ENCODE measurements at regions not wholly inside any gene's neighbourhood (a gene's known extent, or its start where the extent isn't known, plus 50 kb on each side); places are given as distances from the start of the nearest gene placed in this dataset.

DNA sequence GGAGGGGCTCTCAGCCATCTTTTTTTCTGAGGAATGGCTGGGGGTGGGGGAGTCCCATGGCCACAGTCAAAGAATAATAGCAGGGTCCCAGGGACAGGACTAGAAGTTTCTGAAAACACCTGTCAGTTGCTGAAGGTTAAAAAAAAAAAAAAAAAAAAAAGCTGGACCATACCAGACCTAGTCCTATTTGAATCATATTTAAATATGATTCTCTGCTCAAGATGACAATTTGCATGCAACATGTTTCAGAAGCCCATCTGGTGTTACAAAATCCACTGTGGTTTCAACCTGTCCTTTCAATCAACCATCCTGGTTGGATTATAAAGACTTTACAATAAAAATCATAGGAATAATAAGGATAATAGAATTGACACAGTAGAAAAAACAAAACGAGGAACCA is 153.7 kb downstream of the TENT5C start:
- Histone ChIP-seq H2AFZ (peak overlapping the region; percentile 77; the same call in 1 of the 2 replicates), H3K27ac (ENCODE audit: low read depth) (no peak overlapping the region), H3F3A (replicated peaks; ENCODE audit: low read depth) (no peaks in the 10 kb centered on the region), H3K36me3 (ENCODE audit: insufficient read depth) (no peaks in the 10 kb centered on the region), H4K20me1 (replicated peaks; ENCODE audit: insufficient read depth) (no peaks in the 10 kb centered on the region), H3K9me2 (ENCODE audit: insufficient read depth) (no peaks in the 10 kb centered on the region; the same call in 1 of the 2 replicates), H3K4me1 (ENCODE audit: insufficient read depth) (peaks cover 21% of the 10 kb centered on the region), H3K4me2 (peak overlapping the region; percentile 6; the same call in 1 of the 2 replicates), H3K27me3 (ENCODE audit: insufficient read depth) (no peaks in the 10 kb centered on the region), H3K79me2 (replicated peaks; ENCODE audit: insufficient read depth) (no peaks in the 10 kb centered on the region), H3K4me3 (no peak overlapping the region)
- no peak for TF ChIP-seq ZNF114 (CRISPR knock-in tag; IDR thresholded peaks at IDR 0.05)
- peaks cover 26% of the 10 kb centered on the region for H3K4me1 Mint-ChIP-seq
- no peak overlapping the region for H3K4me3 Mint-ChIP-seq
- no peak for DNase-seq (ENCODE audit: low spot score)
- peaks cover 8% of the 10 kb centered on the region; the same call in 1 of the 3 replicates for H3K9me3 Mint-ChIP-seq
- H3K27ac Mint-ChIP-seq: no peak overlapping the region
- H3K36me3 Mint-ChIP-seq (ENCODE audit: low read depth): no peaks in the 10 kb centered on the region
- no peak for ATAC-seq
- peaks cover 8% of the 10 kb centered on the region for H3K27me3 Mint-ChIP-seq (ENCODE audit: insufficient read depth, low read depth, poor library complexity)

DNA sequence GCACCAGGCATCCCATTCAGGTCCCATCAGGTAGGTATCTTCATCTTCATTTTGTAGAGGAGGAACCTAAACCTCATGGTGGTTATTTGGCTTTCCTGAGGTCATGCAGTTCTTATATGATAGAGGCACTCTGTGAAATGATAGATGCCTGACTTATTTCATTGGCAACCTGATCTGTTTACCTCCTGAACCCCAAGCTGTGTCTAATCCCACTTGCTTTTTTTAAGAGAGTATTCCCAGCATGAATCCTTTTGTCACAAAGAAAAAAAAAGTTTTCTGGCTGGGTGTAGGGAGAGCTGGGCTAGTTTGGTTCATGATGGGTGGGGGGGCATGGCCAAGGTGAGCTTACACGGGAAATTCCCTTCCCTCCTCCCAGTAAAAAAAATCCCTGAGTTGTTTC is 154.2 kb downstream of the TENT5C start:
- Histone ChIP-seq H2AFZ (peak overlapping the region; percentile 89; the same call in 1 of the 2 replicates), H3K36me3 (ENCODE audit: insufficient read depth) (no peaks in the 10 kb centered on the region), H3K4me2 (no peak overlapping the region), H3K9me2 (ENCODE audit: insufficient read depth) (no peaks in the 10 kb centered on the region; the same call in 1 of the 2 replicates), H3K79me2 (replicated peaks; ENCODE audit: insufficient read depth) (no peaks in the 10 kb centered on the region), H4K20me1 (replicated peaks; ENCODE audit: insufficient read depth) (no peaks in the 10 kb centered on the region), H3K4me3 (no peak overlapping the region), H3F3A (replicated peaks; ENCODE audit: low read depth) (no peaks in the 10 kb centered on the region), H3K27ac (ENCODE audit: low read depth) (no peak overlapping the region), H3K27me3 (ENCODE audit: insufficient read depth) (no peaks in the 10 kb centered on the region), H3K4me1 (ENCODE audit: insufficient read depth) (peaks cover 21% of the 10 kb centered on the region)
- Mint-ChIP-seq H3K9me3 (peaks cover 9% of the 10 kb centered on the region; the same call in 1 of the 3 replicates), H3K36me3 (ENCODE audit: low read depth) (no peaks in the 10 kb centered on the region), H3K27me3 (ENCODE audit: insufficient read depth, low read depth, poor library complexity) (peaks cover 8% of the 10 kb centered on the region), H3K4me3 (no peak overlapping the region), H3K27ac (no peak overlapping the region), H3K4me1 (peaks cover 26% of the 10 kb centered on the region)
- ATAC-seq (no peak), DNase-seq (ENCODE audit: low spot score) (no peak)
- no peak for TF ChIP-seq EZH2 (IDR thresholded peaks at IDR 0.05; ENCODE audit: low read depth, unreplicated experiment)
- TF ChIP-seq, protein P1, sequence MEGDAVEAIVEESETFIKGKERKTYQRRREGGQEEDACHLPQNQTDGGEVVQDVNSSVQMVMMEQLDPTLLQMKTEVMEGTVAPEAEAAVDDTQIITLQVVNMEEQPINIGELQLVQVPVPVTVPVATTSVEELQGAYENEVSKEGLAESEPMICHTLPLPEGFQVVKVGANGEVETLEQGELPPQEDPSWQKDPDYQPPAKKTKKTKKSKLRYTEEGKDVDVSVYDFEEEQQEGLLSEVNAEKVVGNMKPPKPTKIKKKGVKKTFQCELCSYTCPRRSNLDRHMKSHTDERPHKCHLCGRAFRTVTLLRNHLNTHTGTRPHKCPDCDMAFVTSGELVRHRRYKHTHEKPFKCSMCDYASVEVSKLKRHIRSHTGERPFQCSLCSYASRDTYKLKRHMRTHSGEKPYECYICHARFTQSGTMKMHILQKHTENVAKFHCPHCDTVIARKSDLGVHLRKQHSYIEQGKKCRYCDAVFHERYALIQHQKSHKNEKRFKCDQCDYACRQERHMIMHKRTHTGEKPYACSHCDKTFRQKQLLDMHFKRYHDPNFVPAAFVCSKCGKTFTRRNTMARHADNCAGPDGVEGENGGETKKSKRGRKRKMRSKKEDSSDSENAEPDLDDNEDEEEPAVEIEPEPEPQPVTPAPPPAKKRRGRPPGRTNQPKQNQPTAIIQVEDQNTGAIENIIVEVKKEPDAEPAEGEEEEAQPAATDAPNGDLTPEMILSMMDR (conservative IDR thresholded peaks at IDR 0.05; ENCODE audit: low read depth in 2 of 2): no peak
- TF ChIP-seq, protein P2, sequence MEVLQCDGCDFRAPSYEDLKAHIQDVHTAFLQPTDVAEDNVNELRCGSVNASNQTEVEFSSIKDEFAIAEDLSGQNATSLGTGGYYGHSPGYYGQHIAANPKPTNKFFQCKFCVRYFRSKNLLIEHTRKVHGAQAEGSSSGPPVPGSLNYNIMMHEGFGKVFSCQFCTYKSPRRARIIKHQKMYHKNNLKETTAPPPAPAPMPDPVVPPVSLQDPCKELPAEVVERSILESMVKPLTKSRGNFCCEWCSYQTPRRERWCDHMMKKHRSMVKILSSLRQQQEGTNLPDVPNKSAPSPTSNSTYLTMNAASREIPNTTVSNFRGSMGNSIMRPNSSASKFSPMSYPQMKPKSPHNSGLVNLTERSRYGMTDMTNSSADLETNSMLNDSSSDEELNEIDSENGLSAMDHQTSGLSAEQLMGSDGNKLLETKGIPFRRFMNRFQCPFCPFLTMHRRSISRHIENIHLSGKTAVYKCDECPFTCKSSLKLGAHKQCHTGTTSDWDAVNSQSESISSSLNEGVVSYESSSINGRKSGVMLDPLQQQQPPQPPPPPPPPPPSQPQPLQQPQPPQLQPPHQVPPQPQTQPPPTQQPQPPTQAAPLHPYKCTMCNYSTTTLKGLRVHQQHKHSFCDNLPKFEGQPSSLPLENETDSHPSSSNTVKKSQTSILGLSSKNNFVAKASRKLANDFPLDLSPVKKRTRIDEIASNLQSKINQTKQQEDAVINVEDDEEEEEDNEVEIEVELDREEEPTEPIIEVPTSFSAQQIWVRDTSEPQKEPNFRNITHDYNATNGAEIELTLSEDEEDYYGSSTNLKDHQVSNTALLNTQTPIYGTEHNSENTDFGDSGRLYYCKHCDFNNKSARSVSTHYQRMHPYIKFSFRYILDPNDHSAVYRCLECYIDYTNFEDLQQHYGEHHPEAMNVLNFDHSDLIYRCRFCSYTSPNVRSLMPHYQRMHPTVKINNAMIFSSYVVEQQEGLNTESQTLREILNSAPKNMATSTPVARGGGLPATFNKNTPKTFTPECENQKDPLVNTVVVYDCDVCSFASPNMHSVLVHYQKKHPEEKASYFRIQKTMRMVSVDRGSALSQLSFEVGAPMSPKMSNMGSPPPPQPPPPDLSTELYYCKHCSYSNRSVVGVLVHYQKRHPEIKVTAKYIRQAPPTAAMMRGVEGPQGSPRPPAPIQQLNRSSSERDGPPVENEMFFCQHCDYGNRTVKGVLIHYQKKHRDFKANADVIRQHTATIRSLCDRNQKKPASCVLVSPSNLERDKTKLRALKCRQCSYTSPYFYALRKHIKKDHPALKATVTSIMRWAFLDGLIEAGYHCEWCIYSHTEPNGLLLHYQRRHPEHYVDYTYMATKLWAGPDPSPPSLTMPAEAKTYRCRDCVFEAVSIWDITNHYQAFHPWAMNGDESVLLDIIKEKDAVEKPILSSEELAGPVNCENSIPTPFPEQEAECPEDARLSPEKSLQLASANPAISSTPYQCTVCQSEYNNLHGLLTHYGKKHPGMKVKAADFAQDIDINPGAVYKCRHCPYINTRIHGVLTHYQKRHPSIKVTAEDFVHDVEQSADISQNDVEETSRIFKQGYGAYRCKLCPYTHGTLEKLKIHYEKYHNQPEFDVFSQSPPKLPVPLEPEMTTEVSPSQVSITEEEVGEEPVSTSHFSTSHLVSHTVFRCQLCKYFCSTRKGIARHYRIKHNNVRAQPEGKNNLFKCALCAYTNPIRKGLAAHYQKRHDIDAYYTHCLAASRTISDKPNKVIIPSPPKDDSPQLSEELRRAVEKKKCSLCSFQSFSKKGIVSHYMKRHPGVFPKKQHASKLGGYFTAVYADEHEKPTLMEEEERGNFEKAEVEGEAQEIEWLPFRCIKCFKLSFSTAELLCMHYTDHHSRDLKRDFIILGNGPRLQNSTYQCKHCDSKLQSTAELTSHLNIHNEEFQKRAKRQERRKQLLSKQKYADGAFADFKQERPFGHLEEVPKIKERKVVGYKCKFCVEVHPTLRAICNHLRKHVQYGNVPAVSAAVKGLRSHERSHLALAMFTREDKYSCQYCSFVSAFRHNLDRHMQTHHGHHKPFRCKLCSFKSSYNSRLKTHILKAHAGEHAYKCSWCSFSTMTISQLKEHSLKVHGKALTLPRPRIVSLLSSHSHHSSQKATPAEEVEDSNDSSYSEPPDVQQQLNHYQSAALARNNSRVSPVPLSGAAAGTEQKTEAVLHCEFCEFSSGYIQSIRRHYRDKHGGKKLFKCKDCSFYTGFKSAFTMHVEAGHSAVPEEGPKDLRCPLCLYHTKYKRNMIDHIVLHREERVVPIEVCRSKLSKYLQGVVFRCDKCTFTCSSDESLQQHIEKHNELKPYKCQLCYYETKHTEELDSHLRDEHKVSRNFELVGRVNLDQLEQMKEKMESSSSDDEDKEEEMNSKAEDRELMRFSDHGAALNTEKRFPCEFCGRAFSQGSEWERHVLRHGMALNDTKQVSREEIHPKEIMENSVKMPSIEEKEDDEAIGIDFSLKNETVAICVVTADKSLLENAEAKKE (CRISPR knock-in tag; IDR thresholded peaks at IDR 0.05): no peak
- TF ChIP-seq NANOG (IDR thresholded peaks at IDR 0.05; ENCODE audit: borderline replicate concordance): no peak
- TF ChIP-seq, protein P3, sequence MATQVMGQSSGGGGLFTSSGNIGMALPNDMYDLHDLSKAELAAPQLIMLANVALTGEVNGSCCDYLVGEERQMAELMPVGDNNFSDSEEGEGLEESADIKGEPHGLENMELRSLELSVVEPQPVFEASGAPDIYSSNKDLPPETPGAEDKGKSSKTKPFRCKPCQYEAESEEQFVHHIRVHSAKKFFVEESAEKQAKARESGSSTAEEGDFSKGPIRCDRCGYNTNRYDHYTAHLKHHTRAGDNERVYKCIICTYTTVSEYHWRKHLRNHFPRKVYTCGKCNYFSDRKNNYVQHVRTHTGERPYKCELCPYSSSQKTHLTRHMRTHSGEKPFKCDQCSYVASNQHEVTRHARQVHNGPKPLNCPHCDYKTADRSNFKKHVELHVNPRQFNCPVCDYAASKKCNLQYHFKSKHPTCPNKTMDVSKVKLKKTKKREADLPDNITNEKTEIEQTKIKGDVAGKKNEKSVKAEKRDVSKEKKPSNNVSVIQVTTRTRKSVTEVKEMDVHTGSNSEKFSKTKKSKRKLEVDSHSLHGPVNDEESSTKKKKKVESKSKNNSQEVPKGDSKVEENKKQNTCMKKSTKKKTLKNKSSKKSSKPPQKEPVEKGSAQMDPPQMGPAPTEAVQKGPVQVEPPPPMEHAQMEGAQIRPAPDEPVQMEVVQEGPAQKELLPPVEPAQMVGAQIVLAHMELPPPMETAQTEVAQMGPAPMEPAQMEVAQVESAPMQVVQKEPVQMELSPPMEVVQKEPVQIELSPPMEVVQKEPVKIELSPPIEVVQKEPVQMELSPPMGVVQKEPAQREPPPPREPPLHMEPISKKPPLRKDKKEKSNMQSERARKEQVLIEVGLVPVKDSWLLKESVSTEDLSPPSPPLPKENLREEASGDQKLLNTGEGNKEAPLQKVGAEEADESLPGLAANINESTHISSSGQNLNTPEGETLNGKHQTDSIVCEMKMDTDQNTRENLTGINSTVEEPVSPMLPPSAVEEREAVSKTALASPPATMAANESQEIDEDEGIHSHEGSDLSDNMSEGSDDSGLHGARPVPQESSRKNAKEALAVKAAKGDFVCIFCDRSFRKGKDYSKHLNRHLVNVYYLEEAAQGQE (IDR thresholded peaks at IDR 0.05; ENCODE audit: unreplicated experiment): no peak
- TF ChIP-seq CREB1 (CRISPR knock-in tag; IDR thresholded peaks at IDR 0.05; ENCODE audit: low read depth): no peak
- TF ChIP-seq EZH2phosphoT487 (IDR thresholded peaks at IDR 0.05; ENCODE audit: unreplicated experiment): no peak
- no peak for TF ChIP-seq POLR2AphosphoS5 (IDR thresholded peaks at IDR 0.05; ENCODE audit: low read depth)
- TF ChIP-seq, protein P4, sequence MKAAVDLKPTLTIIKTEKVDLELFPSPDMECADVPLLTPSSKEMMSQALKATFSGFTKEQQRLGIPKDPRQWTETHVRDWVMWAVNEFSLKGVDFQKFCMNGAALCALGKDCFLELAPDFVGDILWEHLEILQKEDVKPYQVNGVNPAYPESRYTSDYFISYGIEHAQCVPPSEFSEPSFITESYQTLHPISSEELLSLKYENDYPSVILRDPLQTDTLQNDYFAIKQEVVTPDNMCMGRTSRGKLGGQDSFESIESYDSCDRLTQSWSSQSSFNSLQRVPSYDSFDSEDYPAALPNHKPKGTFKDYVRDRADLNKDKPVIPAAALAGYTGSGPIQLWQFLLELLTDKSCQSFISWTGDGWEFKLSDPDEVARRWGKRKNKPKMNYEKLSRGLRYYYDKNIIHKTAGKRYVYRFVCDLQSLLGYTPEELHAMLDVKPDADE (IDR thresholded peaks at IDR 0.05): no peak

Measured in GM23338 (cell line).